Ovary (tissue), 7 donors: ENCODE measurements at regions not wholly inside any gene's neighbourhood (a gene's known extent, or its start where the extent isn't known, plus 50 kb on each side); places are given as distances from the start of the nearest gene placed in this dataset.
"Not testable (repeated sequence)": the region's sequence is repeated elsewhere in the genome, so short reads cannot be mapped to it uniquely, and the experiment has no call there.

Experiments
- DNase-seq, 5 donors: peaks; one replicate each; pipeline ENCODE4 v3.0.0-alpha.2; 2019 to 2020
- H3K27ac ChIP-seq, 2 donors: fragments of 200-600 bp; one replicate each; pipeline versions ENCODE4 v1.5.1 to v1.8.0; 2019 to 2022
- H3K27me3 ChIP-seq: fragments of 200-600 bp; one replicate; pipeline ENCODE4 v1.8.0; 2022
- H3K36me3 ChIP-seq: fragments of 200-600 bp; sonication (generic); one replicate; pipeline ENCODE4 v1.5.1; 2019
- H3K4me1 ChIP-seq: one replicate; pipeline ENCODE4 v1.8.1; 2013; ENCODE audit warnings: mild to moderate bottlenecking, moderate library complexity; ENCODE audit not compliant: insufficient read depth
- H3K4me3 ChIP-seq: fragments of 200-600 bp; sonication (generic); one replicate; pipeline ENCODE4 v1.5.1; 2017
- H3K9me3 ChIP-seq, 2 donors: fragments of 200-600 bp in 1 of 2; sonication (generic) in 1 of 2; one replicate each; pipeline versions ENCODE4 v1.5.1 to v1.8.1; 2013 to 2019; ENCODE audit warnings: mild to moderate bottlenecking in 1 of 2, moderate library complexity in 1 of 2
- EP300 ChIP-seq: sonication (generic); formaldehyde crosslinking; IDR thresholded peaks from one replicate; pipeline ENCODE4 v1.6.1; 2017; ENCODE audit warnings: antibody characterized with exemption
- POLR2A ChIP-seq: fragments of 450-650 bp; IDR thresholded peaks from one replicate; pipeline ENCODE4 v1.6.1; 2017; ENCODE audit warnings: antibody characterized with exemption, mild to moderate bottlenecking, moderate library complexity
- WGBS, 3 donors: extraction: QIAGEN DNeasy Blood & Tissue Kit in 1 of 3; methylation state at CpG; one replicate each; pipeline versions ENCODE4 v1.1.5 to v1.1.7; 2013 to 2017; 5-methylcytosine and 5-hydroxymethylcytosine counted together
- intact Hi-C, 4 donors: fragments of 100-400 bp; cut with DNase I; formaldehyde crosslinking; loops; one replicate each; pipeline versions ENCODE4 v1.11.0 to v1.15.1; 2022 to 2023
- TF ChIP-seq, protein P1 (sequence below), 3 donors: fragments of 450-650 bp in 2 of 3; fragments of 200-600 bp in 1 of 3; IDR thresholded peaks; one replicate each; pipeline versions ENCODE4 v1.5.1 to v1.8.0; 2016 to 2022; ENCODE audit warnings: antibody characterized with exemption in 3 of 3, mild to moderate bottlenecking in 1 of 3
- donor health status: DM: no; HTN: no; CAD: no; lungs with moderate emphysema.
- donor health status: DM: no; HTN: no; CAD: no.
- donor health status: Bipolar disorder and iron deficiency.
- donor health status: DM: no; HTN: no; CAD: no.
- donor health status: DM: yes; HTN: yes; CAD: no.

GRCh38 chr4:82124932-82125786, 248.6 kb downstream of the HNRNPD start:
- no peak overlapping the region for H3K27ac ChIP-seq
- WGBS, 3 donors = 69 to 78% (median 77%) methylated on average over 7 of the region's 7 CpGs
- H3K4me3 ChIP-seq = no peak overlapping the region
- no peaks in the 10 kb centered on the region for H3K9me3 ChIP-seq
- TF ChIP-seq EP300 = no peak
- TF ChIP-seq, protein P1, sequence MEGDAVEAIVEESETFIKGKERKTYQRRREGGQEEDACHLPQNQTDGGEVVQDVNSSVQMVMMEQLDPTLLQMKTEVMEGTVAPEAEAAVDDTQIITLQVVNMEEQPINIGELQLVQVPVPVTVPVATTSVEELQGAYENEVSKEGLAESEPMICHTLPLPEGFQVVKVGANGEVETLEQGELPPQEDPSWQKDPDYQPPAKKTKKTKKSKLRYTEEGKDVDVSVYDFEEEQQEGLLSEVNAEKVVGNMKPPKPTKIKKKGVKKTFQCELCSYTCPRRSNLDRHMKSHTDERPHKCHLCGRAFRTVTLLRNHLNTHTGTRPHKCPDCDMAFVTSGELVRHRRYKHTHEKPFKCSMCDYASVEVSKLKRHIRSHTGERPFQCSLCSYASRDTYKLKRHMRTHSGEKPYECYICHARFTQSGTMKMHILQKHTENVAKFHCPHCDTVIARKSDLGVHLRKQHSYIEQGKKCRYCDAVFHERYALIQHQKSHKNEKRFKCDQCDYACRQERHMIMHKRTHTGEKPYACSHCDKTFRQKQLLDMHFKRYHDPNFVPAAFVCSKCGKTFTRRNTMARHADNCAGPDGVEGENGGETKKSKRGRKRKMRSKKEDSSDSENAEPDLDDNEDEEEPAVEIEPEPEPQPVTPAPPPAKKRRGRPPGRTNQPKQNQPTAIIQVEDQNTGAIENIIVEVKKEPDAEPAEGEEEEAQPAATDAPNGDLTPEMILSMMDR (IDR thresholded peaks at IDR 0.05) = no peak
- no peak for TF ChIP-seq POLR2A
- no peaks in the 10 kb centered on the region for H3K36me3 ChIP-seq
- no peaks in the 10 kb centered on the region for H3K4me1 ChIP-seq
- intact Hi-C loops = no loop called here
- DNase-seq = no peak
- H3K27me3 ChIP-seq = no peaks in the 10 kb centered on the region

DNA sequence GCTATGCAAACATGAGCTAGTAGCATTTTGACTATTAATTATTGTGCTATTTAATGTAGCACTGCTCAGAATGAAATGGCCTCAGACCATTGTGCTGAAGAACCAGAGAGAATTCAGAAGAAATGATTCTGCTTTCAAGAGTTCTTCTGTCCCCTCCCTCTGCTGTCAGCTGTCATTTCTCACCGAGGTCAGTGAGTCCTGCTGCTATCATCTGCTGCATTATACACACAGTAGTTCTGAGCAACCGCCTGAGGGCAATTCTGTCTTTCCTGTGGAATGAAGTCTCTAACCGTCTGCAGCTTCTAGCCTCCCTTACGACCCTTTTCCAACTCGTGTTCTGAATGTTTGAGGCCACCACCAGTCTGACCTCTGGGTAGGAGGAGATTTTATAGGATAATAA, 249.4 kb downstream of the HNRNPD start:
- no peak for DNase-seq
- Histone ChIP-seq H3K4me3 (no peak overlapping the region), H3K4me1 (no peaks in the 10 kb centered on the region), H3K9me3 (no peaks in the 10 kb centered on the region), H3K27me3 (no peaks in the 10 kb centered on the region), H3K36me3 (no peaks in the 10 kb centered on the region), H3K27ac (no peak overlapping the region)
- 55 to 62% (median 62%) methylated on average over 5 of the region's 5 CpGs for WGBS, 3 donors
- intact Hi-C loops = no loop called here
- TF ChIP-seq POLR2A (no peak), EP300 (no peak)
- TF ChIP-seq, protein P1 (IDR thresholded peaks at IDR 0.05) = no peak

GRCh38 chr4:82123934-82124333, 249.9 kb downstream of the HNRNPD start:
- Histone ChIP-seq H3K27ac (no peak overlapping the region), H3K27me3 (no peaks in the 10 kb centered on the region), H3K9me3 (no peaks in the 10 kb centered on the region), H3K4me3 (no peak overlapping the region), H3K4me1 (no peaks in the 10 kb centered on the region), H3K36me3 (no peaks in the 10 kb centered on the region)
- DNase-seq = no peak
- WGBS, 3 donors = 42 to 49% (median 43%) methylated on average over 3 of the region's 3 CpGs
- TF ChIP-seq EP300 = no peak
- intact Hi-C loops = no loop called here

- H3K4me3 ChIP-seq, H3K27ac ChIP-seq, DNase-seq, H3K27me3 ChIP-seq, H3K9me3 ChIP-seq, H3K36me3 ChIP-seq, intact Hi-C loops, H3K4me1 ChIP-seq: not testable (repeated sequence)
- WGBS, 3 donors = 79 to 92% (median 90%) methylated on average over 2 to 3 of the region's 3 CpGs
Measured at GRCh38 chr4:82115183-82115582, 258.6 kb downstream of the HNRNPD start.

DNA sequence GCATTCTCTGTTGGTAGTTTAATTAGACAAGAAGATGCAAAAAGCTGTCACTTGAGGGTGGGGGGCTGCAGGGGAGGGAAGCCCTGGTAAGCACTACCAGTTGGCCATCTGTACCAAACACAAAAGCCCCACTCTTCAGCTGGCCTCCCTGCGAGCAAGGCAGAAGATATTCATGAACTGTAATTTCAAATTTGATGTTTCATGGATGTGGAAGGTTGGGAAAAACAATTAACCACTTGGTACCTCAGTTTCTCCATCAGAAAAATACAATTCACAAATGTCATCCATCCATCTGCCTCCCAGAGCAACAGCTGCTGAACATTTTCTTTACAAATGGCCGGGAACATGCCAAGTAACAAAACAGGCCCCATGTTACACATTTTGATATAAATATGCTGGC, 265.3 kb downstream of the HNRNPD start:
- WGBS, 3 donors = 71 to 80% (median 71%) methylated on average over 2 of the region's 2 CpGs

More for the DNA sequence above, 265.3 kb downstream of the HNRNPD start:
- no peak for DNase-seq
- intact Hi-C loops = no loop called here
- no peak overlapping the region for H3K4me3 ChIP-seq
- H3K27me3 ChIP-seq = no peaks in the 10 kb centered on the region
- TF ChIP-seq, protein P1 (IDR thresholded peaks at IDR 0.05) = no peak
- TF ChIP-seq POLR2A = no peak
- TF ChIP-seq EP300 = no peak
- no peaks in the 10 kb centered on the region for H3K9me3 ChIP-seq
- no peak overlapping the region for H3K27ac ChIP-seq
- H3K4me1 ChIP-seq = no peaks in the 10 kb centered on the region
- no peaks in the 10 kb centered on the region for H3K36me3 ChIP-seq
